Fibroblast of lung (primary cell): ENCODE measurements at regions not wholly inside any gene's neighbourhood (a gene's known extent, or its start where the extent isn't known, plus 50 kb on each side); places are given as distances from the start of the nearest gene placed in this dataset.

Experiments
- EZH2 ChIP-seq: IDR thresholded peaks from 2 replicates; pipeline ENCODE4 v1.5.1; 2012; ENCODE audit warnings: low read length, control low read depth, mild to moderate bottlenecking; ENCODE audit errors: missing control alignments
- TF ChIP-seq, protein P1 (sequence below), 2 donors: IDR thresholded peaks in 1 of 2; conservative IDR thresholded peaks in 1 of 2; 1 replicate in 1 of 2; 2 replicates in 1 of 2; pipeline ENCODE4 v1.5.1; 2011 to 2012; ENCODE audit warnings: low read length in 2 of 2, control low read depth in 1 of 2, inconsistent platforms in 1 of 2, low read depth in 1 of 2, mild to moderate bottlenecking in 1 of 2

DNA sequence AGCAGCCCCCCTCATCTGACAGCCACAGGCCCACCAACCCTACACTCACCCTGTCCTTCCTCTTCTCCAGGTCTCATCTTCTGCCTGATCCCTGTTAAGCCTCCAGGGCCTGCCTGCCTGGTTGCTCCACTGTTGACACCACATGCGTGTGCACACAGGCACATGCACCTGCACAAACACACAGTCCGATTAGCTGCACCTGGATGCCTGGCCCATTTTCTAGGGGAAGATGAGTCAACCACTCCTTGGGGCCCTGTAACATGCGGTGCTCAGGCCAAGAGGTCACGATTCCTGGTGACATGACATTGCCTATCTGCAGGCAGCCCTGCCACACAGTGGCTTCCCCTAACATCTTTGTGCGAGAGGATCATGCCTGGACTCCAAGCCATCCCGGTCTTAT, 498.4 kb downstream of the BCOR start:
- TF ChIP-seq, protein P1, sequence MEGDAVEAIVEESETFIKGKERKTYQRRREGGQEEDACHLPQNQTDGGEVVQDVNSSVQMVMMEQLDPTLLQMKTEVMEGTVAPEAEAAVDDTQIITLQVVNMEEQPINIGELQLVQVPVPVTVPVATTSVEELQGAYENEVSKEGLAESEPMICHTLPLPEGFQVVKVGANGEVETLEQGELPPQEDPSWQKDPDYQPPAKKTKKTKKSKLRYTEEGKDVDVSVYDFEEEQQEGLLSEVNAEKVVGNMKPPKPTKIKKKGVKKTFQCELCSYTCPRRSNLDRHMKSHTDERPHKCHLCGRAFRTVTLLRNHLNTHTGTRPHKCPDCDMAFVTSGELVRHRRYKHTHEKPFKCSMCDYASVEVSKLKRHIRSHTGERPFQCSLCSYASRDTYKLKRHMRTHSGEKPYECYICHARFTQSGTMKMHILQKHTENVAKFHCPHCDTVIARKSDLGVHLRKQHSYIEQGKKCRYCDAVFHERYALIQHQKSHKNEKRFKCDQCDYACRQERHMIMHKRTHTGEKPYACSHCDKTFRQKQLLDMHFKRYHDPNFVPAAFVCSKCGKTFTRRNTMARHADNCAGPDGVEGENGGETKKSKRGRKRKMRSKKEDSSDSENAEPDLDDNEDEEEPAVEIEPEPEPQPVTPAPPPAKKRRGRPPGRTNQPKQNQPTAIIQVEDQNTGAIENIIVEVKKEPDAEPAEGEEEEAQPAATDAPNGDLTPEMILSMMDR (conservative IDR thresholded peaks at IDR 0.05 in 1 of 2, IDR thresholded peaks at IDR 0.05 in 1 of 2; ENCODE audit: low read depth in 1 of 2, low read length in 2 of 2) = no peak
- no peak for TF ChIP-seq EZH2
